Activated CD8-positive, alpha-beta T cell treated with anti-CD3 and anti-CD28 coated beads, Interleukin-2, amount 10 ng/mL, durations not matched to agents 7 days and 5 days (primary cell): ENCODE measurements at regions not wholly inside any gene's neighbourhood (a gene's known extent, or its start where the extent isn't known, plus 50 kb on each side); places are given as distances from the start of the nearest gene placed in this dataset.

Source experiments
- ATAC-seq: fragments of 150-1000 bp; cut with Tn5 transposase; one replicate; pipeline ENCODE4 v1.10.0; 2021; ENCODE audit warnings: moderate library complexity
- CTCF ChIA-PET: fragments of 350-600 bp; sonication (Branson Sonifier 250); formaldehyde crosslinking; loops from one replicate; lab custom pipeline; 2021; ENCODE audit warnings: antibody characterized with exemption; lab: Charles Lee
- POLR2A ChIA-PET: fragments of 350-600 bp; sonication (Branson Sonifier 250); formaldehyde crosslinking; loops from one replicate; lab custom pipeline; 2021; ENCODE audit warnings: antibody characterized with exemption; lab: Charles Lee
- DNase-seq: peaks from one replicate; pipeline ENCODE4 v3.0.0-alpha.2; 2020
- H3K27ac Mint-ChIP-seq: one replicate; pipeline ENCODE4 v1.8.0; 2021; ENCODE audit warnings: mild to moderate bottlenecking, mixed read lengths
- H3K27me3 Mint-ChIP-seq: one replicate; pipeline ENCODE4 v1.8.0; 2021; ENCODE audit warnings: low read depth, mixed read lengths
- H3K36me3 Mint-ChIP-seq: one replicate; pipeline ENCODE4 v1.8.0; 2021; ENCODE audit warnings: low read depth, mixed read lengths
- H3K4me1 Mint-ChIP-seq: one replicate; pipeline ENCODE4 v1.8.0; 2021; ENCODE audit warnings: low read depth, mixed read lengths
- H3K4me3 Mint-ChIP-seq: one replicate; pipeline ENCODE4 v1.8.0; 2021; ENCODE audit warnings: mild to moderate bottlenecking, mixed read lengths
- H3K9me3 Mint-ChIP-seq: one replicate; pipeline ENCODE4 v1.8.0; 2022; ENCODE audit warnings: mixed read lengths; ENCODE audit not compliant: insufficient read depth

GRCh38 chr3:31220431-31220830 is 312.3 kb upstream of the STT3B start:
- ATAC-seq (no peak), DNase-seq (no peak)
- H3K36me3 Mint-ChIP-seq: peaks cover 13% of the 10 kb centered on the region
- no peak overlapping the region for H3K27ac Mint-ChIP-seq
- peaks cover 3% of the 10 kb centered on the region for H3K9me3 Mint-ChIP-seq
- CTCF ChIA-PET: no interaction called here
- peaks cover 81% of the 10 kb centered on the region for H3K4me1 Mint-ChIP-seq
- POLR2A ChIA-PET: no interaction called here
- H3K27me3 Mint-ChIP-seq: no peaks in the 10 kb centered on the region
- no peak overlapping the region for H3K4me3 Mint-ChIP-seq

- Mint-ChIP-seq H3K27me3 (no peaks in the 10 kb centered on the region), H3K9me3 (peaks cover 9% of the 10 kb centered on the region), H3K27ac (peak overlapping the region; percentile 70), H3K4me1 (peaks cover 80% of the 10 kb centered on the region), H3K4me3 (no peak overlapping the region), H3K36me3 (peaks cover 30% of the 10 kb centered on the region)
- POLR2A ChIA-PET: interaction anchor here (6.2 kb wide), 1 partner anchor 309 kb away, joined by 49 read pairs; the partner anchor contains the start of gene STT3B
- ATAC-seq: no peak
- CTCF ChIA-PET: interaction anchor here (1.2 kb wide), 1 partner anchor 9 kb away, joined by 4 read pairs; no protein-coding TSS in a partner anchor
- no peak for DNase-seq
Measured at GRCh38 chr3:31223278-31223677, 309.4 kb upstream of the STT3B start.

- H3K27me3 Mint-ChIP-seq: no peaks in the 10 kb centered on the region
- no peak overlapping the region for H3K27ac Mint-ChIP-seq
- DNase-seq (no peak), ATAC-seq (no peak)
- POLR2A ChIA-PET: interaction anchor here (6.2 kb wide), 1 partner anchor 307 kb away, joined by 49 read pairs; the partner anchor contains the start of gene STT3B
- H3K36me3 Mint-ChIP-seq: peaks cover 32% of the 10 kb centered on the region
- peaks cover 19% of the 10 kb centered on the region for H3K9me3 Mint-ChIP-seq
- H3K4me1 Mint-ChIP-seq: peaks cover 79% of the 10 kb centered on the region
- H3K4me3 Mint-ChIP-seq: no peak overlapping the region
- CTCF ChIA-PET: interaction anchor here (1.4 to 2.3 kb wide), 2 partner anchors 9 to 11 kb away, joined by 4 to 12 read pairs; no protein-coding TSS in a partner anchor
Measured at GRCh38 chr3:31224936-31225335, 307.8 kb upstream of the STT3B start.

GRCh38 chr3:31225923-31226322 is 306.8 kb upstream of the STT3B start:
- peaks cover 24% of the 10 kb centered on the region for H3K36me3 Mint-ChIP-seq
- CTCF ChIA-PET: interaction anchor here (1.4 to 2.8 kb wide), 3 partner anchors 10 to 16 kb away, joined by 4 to 12 read pairs (median 8); no protein-coding TSS in a partner anchor
- H3K4me1 Mint-ChIP-seq: peaks cover 77% of the 10 kb centered on the region
- H3K9me3 Mint-ChIP-seq: peaks cover 19% of the 10 kb centered on the region
- H3K4me3 Mint-ChIP-seq: peak overlapping the region; percentile 49
- H3K27me3 Mint-ChIP-seq: no peaks in the 10 kb centered on the region
- H3K27ac Mint-ChIP-seq: peak overlapping the region; percentile 85
- ATAC-seq (no peak), DNase-seq (no peak)
- POLR2A ChIA-PET: interaction anchor here (0.6 to 6.2 kb wide), 3 partner anchors 12 to 1195 kb away, joined by 3 to 49 read pairs (median 12); partner anchors contain the start of gene STT3B

- DNase-seq (peak; percentile 59), ATAC-seq (peak; percentile 57)
- Mint-ChIP-seq H3K9me3 (peaks cover 19% of the 10 kb centered on the region), H3K36me3 (peaks cover 26% of the 10 kb centered on the region), H3K27ac (peak overlapping the region; percentile 85), H3K4me1 (peaks cover 81% of the 10 kb centered on the region), H3K4me3 (peak overlapping the region; percentile 49), H3K27me3 (no peaks in the 10 kb centered on the region)
- ChIA-PET CTCF (interaction anchor here (1.4 to 2.8 kb wide), 3 partner anchors 9 to 15 kb away, joined by 4 to 12 read pairs (median 8); no protein-coding TSS in a partner anchor), POLR2A (interaction anchor here (0.6 to 6.2 kb wide), 4 partner anchors 13 to 1194 kb away, joined by 3 to 49 read pairs (median 8); partner anchors contain the start of gene STT3B)
Measured at GRCh38 chr3:31226346-31226745, 306.4 kb upstream of the STT3B start.

GRCh38 chr3:31227131-31227562 is 305.6 kb upstream of the STT3B start:
- Mint-ChIP-seq H3K4me3 (peak overlapping the region; percentile 12), H3K36me3 (peaks cover 26% of the 10 kb centered on the region), H3K4me1 (peaks cover 82% of the 10 kb centered on the region), H3K27ac (peak overlapping the region; percentile 85), H3K27me3 (no peaks in the 10 kb centered on the region), H3K9me3 (peaks cover 19% of the 10 kb centered on the region)
- ATAC-seq: peak; percentile 54
- ChIA-PET CTCF (interaction anchor here (1.2 to 2.8 kb wide), 5 partner anchors 8 to 305 kb away, joined by 3 to 12 read pairs (median 7); partner anchors contain the start of gene STT3B), POLR2A (interaction anchor here (1.0 to 6.2 kb wide), 3 partner anchors 14 to 305 kb away, joined by 4 to 49 read pairs (median 12); partner anchors contain the start of gene STT3B)
- no peak for DNase-seq

- no peaks in the 10 kb centered on the region for H3K27me3 Mint-ChIP-seq
- peak overlapping the region; percentile 82 for H3K27ac Mint-ChIP-seq
- CTCF ChIA-PET: no interaction called here
- DNase-seq (no peak), ATAC-seq (peak; percentile 22)
- peaks cover 16% of the 10 kb centered on the region for H3K9me3 Mint-ChIP-seq
- H3K36me3 Mint-ChIP-seq: peaks cover 28% of the 10 kb centered on the region
- POLR2A ChIA-PET: interaction anchor here (0.9 kb wide), 1 partner anchor 302 kb away, joined by 3 read pairs; no protein-coding TSS in a partner anchor
- peaks cover 78% of the 10 kb centered on the region for H3K4me1 Mint-ChIP-seq
- H3K4me3 Mint-ChIP-seq: no peak overlapping the region
Measured at GRCh38 chr3:31230425-31231223, 302.1 kb upstream of the STT3B start.

- peaks cover 61% of the 10 kb centered on the region for H3K4me1 Mint-ChIP-seq
- H3K36me3 Mint-ChIP-seq: peaks cover 16% of the 10 kb centered on the region
- CTCF ChIA-PET: interaction anchor here (1.1 to 1.5 kb wide), 4 partner anchors 9 to 22 kb away, joined by 3 to 4 read pairs (median 3); no protein-coding TSS in a partner anchor
- peak overlapping the region; percentile 17 for H3K27ac Mint-ChIP-seq
- peaks cover 2% of the 10 kb centered on the region for H3K27me3 Mint-ChIP-seq
- H3K9me3 Mint-ChIP-seq: peaks cover 16% of the 10 kb centered on the region
- H3K4me3 Mint-ChIP-seq: no peak overlapping the region
- no peak for DNase-seq
- no peak for ATAC-seq
- POLR2A ChIA-PET: interaction anchor here (1.4 kb wide), 1 partner anchor 300 kb away, joined by 5 read pairs; the partner anchor contains the start of gene STT3B
Measured at GRCh38 chr3:31232055-31233025, 300.4 kb upstream of the STT3B start.

GRCh38 chr3:31234145-31234544 is 298.6 kb upstream of the STT3B start:
- Mint-ChIP-seq H3K27me3 (peaks cover 2% of the 10 kb centered on the region), H3K27ac (no peak overlapping the region), H3K36me3 (peaks cover 5% of the 10 kb centered on the region), H3K4me1 (peaks cover 48% of the 10 kb centered on the region), H3K9me3 (peaks cover 2% of the 10 kb centered on the region), H3K4me3 (no peak overlapping the region)
- ATAC-seq (no peak), DNase-seq (no peak)
- ChIA-PET POLR2A (no interaction called here), CTCF (interaction anchor here (1.5 kb wide), 1 partner anchor 15 kb away, joined by 3 read pairs; no protein-coding TSS in a partner anchor)

GRCh38 chr3:31235062-31235700 is 297.5 kb upstream of the STT3B start:
- CTCF ChIA-PET: interaction anchor here (1.1 to 1.5 kb wide), 2 partner anchors 10 to 14 kb away, joined by 3 to 4 read pairs; no protein-coding TSS in a partner anchor
- peaks cover 4% of the 10 kb centered on the region for H3K36me3 Mint-ChIP-seq
- peaks cover 4% of the 10 kb centered on the region for H3K27me3 Mint-ChIP-seq
- H3K4me3 Mint-ChIP-seq: no peak overlapping the region
- H3K27ac Mint-ChIP-seq: no peak overlapping the region
- DNase-seq: no peak
- H3K9me3 Mint-ChIP-seq: no peaks in the 10 kb centered on the region
- POLR2A ChIA-PET: no interaction called here
- H3K4me1 Mint-ChIP-seq: peaks cover 41% of the 10 kb centered on the region
- no peak for ATAC-seq
